NT2/D1 (cell line): ENCODE measurements at regions not wholly inside any gene's neighbourhood (a gene's known extent, or its start where the extent isn't known, plus 50 kb on each side); places are given as distances from the start of the nearest gene placed in this dataset.

Experiments
- SUZ12 ChIP-seq: IDR thresholded peaks from 2 replicates; pipeline ENCODE4 v1.6.1; 2011; ENCODE audit not compliant: insufficient read length, insufficient read depth; ENCODE audit errors: extremely low read depth
- YY1 ChIP-seq: IDR thresholded peaks from 2 replicates; pipeline ENCODE4 v1.6.1; 2011; ENCODE audit not compliant: insufficient read length, insufficient read depth
- ZNF274 ChIP-seq: IDR thresholded peaks from 2 replicates; pipeline ENCODE4 v1.6.1; 2011; ENCODE audit warnings: mild to moderate bottlenecking, low read depth, low read length

- TF ChIP-seq YY1 (no peak), ZNF274 (no peak), SUZ12 (no peak)
Measured at GRCh38 chr12:126897778-126898177, 1369.2 kb upstream of the TMEM132C start.
